HG02642 (cell line): ENCODE measurements at regions not wholly inside any gene's neighbourhood (a gene's known extent, or its start where the extent isn't known, plus 50 kb on each side); places are given as distances from the start of the nearest gene placed in this dataset.
"Not testable (repeated sequence)": the region's sequence is repeated elsewhere in the genome, so short reads cannot be mapped to it uniquely, and the experiment has no call there.

Experiments
- ATAC-seq: cut with Tn5 transposase; IDR thresholded peaks from one replicate; pipeline ENCODE4 v1.9.1; 2021; ENCODE audit warnings: mild to moderate bottlenecking; ENCODE audit not compliant: unreplicated experiment, poor library complexity

DNA sequence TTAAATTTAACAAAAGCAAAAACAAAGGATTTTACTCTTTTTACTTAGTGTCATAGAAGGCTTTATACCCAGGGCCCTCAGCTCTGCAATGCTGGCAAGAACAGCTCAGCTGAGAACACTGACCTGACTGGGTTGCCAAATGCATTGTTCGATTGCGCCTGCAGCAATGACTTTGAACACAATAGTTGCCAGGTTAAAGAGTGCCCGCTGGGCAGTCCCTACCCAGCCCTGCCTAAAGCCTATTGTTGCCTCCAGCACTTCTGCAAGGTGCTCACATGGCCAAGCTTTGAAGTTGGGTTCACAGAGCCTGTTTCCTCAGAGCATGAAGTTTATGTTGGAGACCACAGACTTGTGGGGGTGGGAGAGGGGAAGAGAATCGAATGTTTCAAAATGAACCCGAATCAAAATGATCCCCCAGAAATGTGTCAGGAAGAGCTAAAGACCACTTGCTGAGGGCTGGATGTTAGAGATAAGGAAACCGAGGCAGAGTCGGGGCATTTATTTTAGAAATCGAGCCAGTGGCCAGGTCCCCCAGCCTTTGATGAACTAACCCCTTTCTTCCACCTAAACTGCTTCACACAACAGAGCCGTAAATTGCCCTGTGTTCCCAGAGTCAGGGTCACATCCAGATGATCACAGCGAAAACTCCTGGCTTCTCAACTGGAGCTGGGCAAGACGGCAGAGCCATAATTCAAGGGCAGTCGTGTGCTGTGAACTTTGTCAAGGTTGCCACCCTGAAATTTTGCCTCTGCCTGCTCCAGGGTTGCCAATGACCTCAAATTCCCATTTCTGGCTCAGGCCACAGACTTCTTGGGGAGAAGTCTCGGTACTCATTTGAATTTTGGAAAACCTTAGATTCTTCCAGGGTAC lies 55.0 kb downstream of the FOXA2 start:
- no peak for ATAC-seq

GRCh38 chr20:22526512-22527012 lies 57.8 kb downstream of the FOXA2 start:
- ATAC-seq: no peak

- ATAC-seq: no peak
Observed at GRCh38 chr20:22525821-22526220, 58.6 kb downstream of the FOXA2 start.

GRCh38 chr20:22525069-22525820 lies 59.1 kb downstream of the FOXA2 start:
- ATAC-seq: no peak

DNA sequence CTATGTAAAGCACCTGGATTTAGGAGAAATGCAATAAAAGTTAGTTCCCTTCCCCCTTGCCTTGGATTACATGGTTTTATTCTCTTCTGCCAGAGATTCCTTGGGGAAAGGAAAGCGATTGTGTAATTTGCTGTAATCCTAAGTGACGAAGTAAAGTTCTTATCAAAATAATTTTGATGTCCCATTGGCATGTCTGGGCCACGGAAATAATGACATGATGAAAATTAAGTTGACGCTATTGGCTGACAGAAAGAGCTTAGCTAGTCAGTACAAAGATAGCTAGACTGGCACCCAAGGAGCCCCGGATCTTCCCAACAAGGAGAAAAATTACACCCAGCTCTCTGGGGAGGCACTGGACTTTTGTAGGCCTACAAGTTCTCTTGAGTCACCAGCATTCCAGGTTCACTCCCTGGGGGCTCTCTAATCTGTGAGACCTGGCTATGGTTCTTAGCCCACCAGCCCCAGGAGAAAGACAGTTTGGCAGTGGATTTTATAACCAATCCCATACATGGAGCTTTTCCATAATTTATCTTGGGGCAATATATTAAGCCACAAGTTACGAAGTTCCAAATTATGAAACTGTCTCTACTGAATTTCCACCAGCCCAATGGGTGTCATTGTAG lies 59.9 kb downstream of the FOXA2 start:
- no peak for ATAC-seq

DNA sequence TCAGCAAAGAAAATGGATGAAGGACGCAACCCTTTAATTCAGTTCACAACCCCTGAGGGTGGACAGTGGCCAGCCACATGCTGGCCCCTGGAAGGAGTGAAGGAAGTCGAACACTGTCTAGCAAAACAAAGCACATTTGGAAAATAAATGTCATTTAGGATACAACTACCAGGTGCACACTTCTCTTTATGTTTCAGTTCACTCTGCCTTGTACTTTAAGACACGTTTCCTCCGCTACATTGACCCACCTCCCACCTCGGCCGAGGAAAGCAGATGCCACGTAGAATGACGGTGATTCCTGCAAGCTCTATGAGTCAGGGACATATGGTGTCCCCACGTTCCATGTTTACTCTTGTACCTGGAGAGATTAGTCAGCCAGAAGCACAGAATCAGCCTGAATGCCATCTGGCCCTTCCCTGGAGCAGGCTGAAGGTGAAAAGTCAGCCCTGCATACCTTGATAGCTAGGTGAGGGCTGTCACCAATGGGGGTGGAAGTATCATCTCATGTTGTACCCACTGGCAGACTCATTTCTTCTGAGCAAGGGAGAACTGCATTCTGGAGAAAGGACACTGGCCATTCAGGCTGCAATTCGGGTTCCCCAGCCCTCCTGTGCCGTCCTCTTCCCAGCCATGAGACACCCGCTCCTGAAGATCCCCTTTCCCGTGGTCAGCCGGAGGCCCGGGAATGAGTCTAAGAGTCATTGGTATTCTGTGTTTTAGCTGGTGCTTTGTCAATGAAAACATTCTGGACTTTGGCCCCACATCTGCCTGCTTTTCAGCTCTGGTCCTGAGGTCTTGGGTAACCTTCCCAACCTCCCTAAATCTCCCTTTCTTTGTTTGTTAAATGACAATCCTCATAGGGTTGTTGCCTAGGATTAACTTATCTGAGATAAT lies 60.6 kb downstream of the FOXA2 start:
- no peak for ATAC-seq

DNA sequence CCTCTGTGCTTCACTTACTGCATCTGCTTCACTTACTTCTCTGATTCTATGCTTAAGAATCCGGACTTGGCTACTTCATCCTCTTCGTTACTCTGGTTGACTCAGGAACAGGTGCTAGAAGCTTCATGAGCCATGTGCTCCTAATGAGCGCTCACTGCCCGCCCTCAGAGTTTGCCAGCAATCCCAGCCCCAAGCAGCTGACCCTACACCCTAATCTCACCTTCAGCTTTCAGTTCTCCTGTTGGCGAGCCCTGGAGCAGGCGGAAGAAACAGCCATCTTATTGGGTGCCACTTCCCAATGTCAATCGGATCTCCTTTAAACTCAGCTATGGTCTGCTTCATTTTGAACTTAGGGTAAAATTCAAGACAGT lies 61.3 kb downstream of the FOXA2 start:
- no peak for ATAC-seq

- no peak for ATAC-seq
Observed at GRCh38 chr20:22522701-22523100, 61.7 kb downstream of the FOXA2 start.

DNA sequence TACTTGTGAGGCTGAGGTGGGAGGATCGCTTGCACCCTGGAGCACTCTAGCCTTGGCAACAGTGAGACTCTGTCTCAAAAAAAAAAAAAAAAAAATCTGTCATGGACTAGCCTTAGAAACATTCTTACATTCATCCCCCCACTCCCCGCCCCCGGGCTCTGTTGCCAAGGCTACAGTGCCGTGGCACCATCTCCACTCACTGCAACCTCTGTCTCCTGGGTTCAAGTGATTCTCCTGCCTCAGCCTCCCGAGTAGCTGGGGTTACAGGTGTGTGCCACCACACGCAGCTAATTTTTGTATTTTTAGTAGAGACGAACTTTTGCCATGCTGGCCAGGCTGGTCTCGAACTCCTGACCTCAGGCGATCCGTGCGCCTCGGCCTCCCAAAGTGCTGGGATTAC lies 62.4 kb downstream of the FOXA2 start:
- ATAC-seq: not testable (repeated sequence)

DNA sequence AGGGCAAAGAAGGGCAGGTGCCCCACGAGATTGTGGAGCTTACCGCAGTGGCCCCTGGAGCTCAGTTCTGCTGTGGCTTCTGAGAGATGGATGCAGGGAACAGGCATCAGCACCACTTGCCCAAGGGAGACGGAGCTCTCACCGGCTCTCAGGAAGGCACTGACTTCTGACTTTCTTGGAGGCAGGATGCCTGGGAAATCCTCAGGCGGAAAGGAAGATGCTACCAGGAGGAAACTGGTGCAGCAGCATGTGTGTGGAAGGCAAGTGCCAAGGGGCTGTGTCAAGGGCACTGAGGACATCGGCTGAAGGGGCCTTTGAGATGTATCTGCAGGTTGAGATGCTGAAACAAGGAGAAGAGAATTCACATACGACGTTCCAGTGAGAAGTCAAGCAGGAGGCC lies 64.0 kb downstream of the FOXA2 start:
- ATAC-seq: no peak

DNA sequence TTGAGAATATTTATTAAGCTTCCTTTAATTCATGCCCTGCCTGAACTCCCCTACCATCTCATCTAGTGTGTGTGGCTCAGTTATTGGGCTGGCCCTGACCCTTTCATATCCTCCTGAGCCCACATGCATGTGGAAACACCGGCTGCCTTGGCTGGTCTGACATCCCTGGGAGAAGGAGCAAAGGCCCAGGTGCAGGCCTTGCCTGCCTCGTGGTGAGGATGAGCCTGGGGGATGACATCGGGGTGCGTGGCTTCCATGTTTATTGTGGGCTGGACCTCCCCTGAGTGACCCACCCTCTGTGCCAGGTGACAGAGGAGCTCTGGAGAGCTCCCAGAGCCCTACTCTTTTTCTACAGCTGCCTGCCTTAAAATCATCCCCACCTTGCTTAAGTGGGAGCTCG lies 69.1 kb downstream of the FOXA2 start:
- ATAC-seq: no peak

DNA sequence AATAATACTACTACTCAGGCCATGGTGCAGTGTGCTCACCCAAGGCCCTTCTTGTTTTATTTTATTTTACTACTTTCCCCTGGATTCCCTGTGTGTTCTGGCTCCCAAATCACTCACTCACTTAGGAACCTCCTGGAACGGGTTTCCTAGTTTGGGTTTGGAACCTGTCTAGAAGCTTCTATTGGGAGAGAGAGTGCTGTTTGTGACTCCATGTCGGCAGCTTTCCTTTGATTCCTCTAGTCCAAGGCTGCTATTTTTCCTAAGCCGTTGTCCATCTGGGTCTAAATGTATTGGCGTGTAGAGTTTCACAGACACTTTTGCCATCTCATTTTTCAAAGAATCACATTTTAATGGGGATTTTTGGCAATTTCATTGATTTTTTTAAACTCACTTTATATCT lies 70.8 kb downstream of the FOXA2 start:
- ATAC-seq: no peak

DNA sequence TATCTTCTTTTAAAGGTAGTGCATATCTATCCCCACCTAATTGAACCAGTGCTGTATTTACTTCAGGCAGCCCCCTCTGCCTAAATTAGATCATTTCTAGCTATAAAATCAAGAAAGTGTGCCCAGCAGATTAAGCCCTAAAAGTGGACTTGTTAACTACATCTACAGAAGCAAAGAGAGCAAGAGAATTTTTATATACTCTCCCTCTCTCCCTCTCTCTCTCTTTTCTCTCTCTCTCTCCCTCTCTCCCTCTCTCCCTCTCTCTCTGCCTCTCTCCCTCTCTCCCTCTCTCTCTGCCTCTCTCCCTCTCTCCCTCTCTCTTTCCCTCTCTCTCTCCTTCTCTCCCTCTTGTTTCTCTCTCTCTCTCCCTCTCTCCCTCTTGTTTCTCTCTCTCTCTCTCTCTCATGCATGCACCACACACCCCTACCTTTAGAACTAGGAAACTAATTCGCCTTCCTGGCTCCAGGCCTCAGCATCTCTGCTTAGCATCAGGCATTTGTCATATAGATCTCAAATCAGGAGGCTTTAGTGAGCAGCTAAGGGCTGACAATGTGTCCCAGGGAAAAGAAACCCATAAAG lies 71.4 kb downstream of the FOXA2 start:
- ATAC-seq: no peak

DNA sequence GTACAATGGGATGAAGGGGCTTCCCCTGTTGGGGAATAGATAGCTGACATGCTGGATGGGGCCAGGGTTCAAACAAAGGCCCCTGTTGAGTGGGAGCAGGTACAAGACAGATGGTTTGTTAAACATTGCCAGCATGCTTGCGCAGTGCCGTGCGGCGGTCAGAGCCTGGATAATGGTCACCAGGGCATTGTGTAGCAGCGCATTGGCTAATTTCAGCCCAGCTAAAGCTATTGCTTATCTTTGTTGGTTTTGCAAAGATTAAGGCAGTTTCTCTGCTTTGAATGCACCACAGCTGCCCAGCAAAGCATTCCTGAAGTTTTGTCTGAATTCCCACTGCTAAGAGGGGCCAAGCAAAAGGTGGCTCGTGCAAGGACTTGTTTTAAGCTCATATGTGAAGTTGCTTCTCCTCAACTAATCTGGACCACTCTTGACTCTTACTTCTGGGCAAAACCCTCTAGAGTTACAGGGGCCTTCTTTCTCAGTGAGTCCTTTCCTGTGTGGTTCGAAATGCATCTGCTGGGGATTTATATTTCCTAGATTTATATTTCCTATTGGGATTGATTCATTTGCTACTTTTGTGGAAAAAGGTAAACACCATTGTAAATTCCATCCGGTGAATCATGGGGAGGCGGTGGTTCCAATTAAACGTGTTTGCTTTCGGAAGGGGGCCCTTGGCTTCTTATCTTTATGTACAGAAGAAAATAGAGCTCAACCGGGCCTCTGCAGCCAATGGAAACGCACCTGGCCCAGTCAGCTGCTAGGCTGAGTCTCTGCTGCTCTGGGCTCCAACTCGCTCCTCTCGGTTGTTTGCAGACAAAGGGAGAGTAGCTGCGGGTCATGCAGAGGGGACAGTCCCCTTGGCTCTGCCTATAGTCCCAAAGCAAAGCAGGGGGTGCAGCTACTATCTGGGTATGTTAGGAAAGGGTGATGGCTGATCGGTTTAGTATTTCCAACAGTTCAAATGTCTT lies 72.1 kb downstream of the FOXA2 start:
- no peak for ATAC-seq

DNA sequence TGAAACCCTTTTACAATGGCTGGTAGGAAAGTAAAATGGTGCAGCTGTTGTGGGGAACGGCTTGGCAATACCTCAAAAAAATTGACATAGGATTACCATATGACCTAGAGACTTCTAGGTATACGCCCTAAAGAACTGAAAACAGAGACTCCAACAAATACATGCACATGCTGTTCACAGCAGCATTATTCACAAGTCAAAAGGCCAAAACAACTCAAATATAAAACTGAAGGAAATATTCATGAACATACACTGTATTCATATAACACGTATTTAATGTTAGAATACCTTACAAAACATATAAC lies 74.6 kb downstream of the FOXA2 start:
- ATAC-seq: no peak

DNA sequence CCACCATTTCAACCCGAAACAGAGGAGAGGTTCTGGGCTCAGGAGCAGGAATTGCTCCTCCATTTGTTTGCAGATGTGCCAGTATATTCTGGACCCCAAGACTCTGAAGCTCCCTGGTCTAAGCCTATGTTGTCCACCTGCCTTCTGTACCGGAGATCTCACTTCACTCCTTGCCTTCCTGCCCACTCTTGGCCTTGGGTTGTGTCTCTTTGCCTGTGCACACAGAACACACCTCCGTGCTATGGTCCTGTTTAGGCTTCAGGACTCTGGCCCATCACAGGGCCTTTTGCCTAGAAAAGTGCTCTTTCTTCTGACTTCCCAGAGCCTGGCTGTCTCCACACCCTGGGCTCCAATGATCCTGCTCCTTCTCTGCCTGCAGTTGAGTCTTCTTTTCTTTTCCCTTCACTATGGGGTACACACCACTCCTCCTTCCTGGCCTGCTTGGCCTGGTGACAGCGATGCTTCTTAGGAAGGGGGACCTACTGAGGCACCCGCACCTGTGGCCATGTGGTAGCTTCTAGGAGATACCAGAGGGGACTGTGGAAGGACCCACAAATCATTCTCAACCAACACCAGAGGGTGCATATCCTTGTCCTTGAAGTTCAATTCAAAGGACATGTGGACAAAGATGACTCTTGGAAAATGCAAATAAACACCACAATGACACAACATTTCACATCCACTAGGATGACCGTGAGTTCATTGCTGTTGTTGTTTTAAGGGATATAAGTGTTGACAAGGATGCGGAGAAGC lies 75.1 kb downstream of the FOXA2 start:
- no peak for ATAC-seq

- no peak for ATAC-seq
Observed at GRCh38 chr20:22508426-22508825, 75.9 kb downstream of the FOXA2 start.
